ENCODE measurements at regions not wholly inside any gene's neighbourhood (a gene's known extent, or its start where the extent isn't known, plus 50 kb on each side); places are given as distances from the start of the nearest gene placed in this dataset.

GRCh38 chr7:118045629-118046028 lies 138.3 kb upstream of the LSM8 start:
- no peaks in the 10 kb centered on the region for H3K36me3 Mint-ChIP-seq (ENCODE audit: low read depth)
- ATAC-seq, result no peak

GRCh38 chr7:118046086-118046485 lies 137.9 kb upstream of the LSM8 start:
- CTCF ChIA-PET, result no interaction called here
- no peaks in the 10 kb centered on the region for H3K9me3 Mint-ChIP-seq (ENCODE audit: insufficient read depth)
- no peaks in the 10 kb centered on the region for H3K4me1 Mint-ChIP-seq (ENCODE audit: low read depth)

More at GRCh38 chr7:118045629-118046028, 138.3 kb upstream of the LSM8 start:
- Mint-ChIP-seq H3K27me3 (ENCODE audit: low read depth) (no peaks in the 10 kb centered on the region), H3K27ac (no peak overlapping the region), H3K9me3 (ENCODE audit: insufficient read depth) (no peaks in the 10 kb centered on the region), H3K4me1 (ENCODE audit: low read depth) (no peaks in the 10 kb centered on the region), H3K4me3 (no peak overlapping the region)
- CTCF ChIA-PET, result no interaction called here
- DNase-seq, result no peak
- POLR2A ChIA-PET, result no interaction called here

GRCh38 chr7:118046801-118047200 lies 137.2 kb upstream of the LSM8 start:
- H3K27me3 Mint-ChIP-seq (ENCODE audit: low read depth), result no peaks in the 10 kb centered on the region
- no peaks in the 10 kb centered on the region for H3K4me1 Mint-ChIP-seq (ENCODE audit: low read depth)
- H3K36me3 Mint-ChIP-seq (ENCODE audit: low read depth), result no peaks in the 10 kb centered on the region
- ChIA-PET POLR2A (no interaction called here), CTCF (no interaction called here)
- no peak overlapping the region for H3K4me3 Mint-ChIP-seq
- H3K27ac Mint-ChIP-seq, result no peak overlapping the region
- ATAC-seq (no peak), DNase-seq (no peak)
- no peaks in the 10 kb centered on the region for H3K9me3 Mint-ChIP-seq (ENCODE audit: insufficient read depth)

More at GRCh38 chr7:118046086-118046485, 137.9 kb upstream of the LSM8 start:
- Mint-ChIP-seq H3K4me3 (no peak overlapping the region), H3K36me3 (ENCODE audit: low read depth) (no peaks in the 10 kb centered on the region), H3K27ac (no peak overlapping the region), H3K27me3 (ENCODE audit: low read depth) (no peaks in the 10 kb centered on the region)
- no peak for ATAC-seq
- POLR2A ChIA-PET, result no interaction called here
- DNase-seq, result no peak

- DNase-seq (no peak), ATAC-seq (no peak)
- POLR2A ChIA-PET, result no interaction called here
- H3K4me3 Mint-ChIP-seq, result no peak overlapping the region
- no peaks in the 10 kb centered on the region for H3K36me3 Mint-ChIP-seq (ENCODE audit: low read depth)
- CTCF ChIA-PET, result no interaction called here
- H3K27ac Mint-ChIP-seq, result no peak overlapping the region
- no peaks in the 10 kb centered on the region for H3K4me1 Mint-ChIP-seq (ENCODE audit: low read depth)
- H3K9me3 Mint-ChIP-seq (ENCODE audit: insufficient read depth), result no peaks in the 10 kb centered on the region
- no peaks in the 10 kb centered on the region for H3K27me3 Mint-ChIP-seq (ENCODE audit: low read depth)
Observed at GRCh38 chr7:118052336-118052735, 131.6 kb upstream of the LSM8 start.

- Mint-ChIP-seq H3K27ac (no peak overlapping the region), H3K27me3 (ENCODE audit: low read depth) (no peaks in the 10 kb centered on the region), H3K4me1 (ENCODE audit: low read depth) (no peaks in the 10 kb centered on the region), H3K9me3 (ENCODE audit: insufficient read depth) (no peaks in the 10 kb centered on the region), H3K4me3 (no peak overlapping the region), H3K36me3 (ENCODE audit: low read depth) (no peaks in the 10 kb centered on the region)
- CTCF ChIA-PET, result no interaction called here
- POLR2A ChIA-PET, result no interaction called here
- no peak for ATAC-seq
- DNase-seq, result no peak
Observed at GRCh38 chr7:118053353-118053752, 130.6 kb upstream of the LSM8 start.

GRCh38 chr7:118054529-118054928 lies 129.4 kb upstream of the LSM8 start:
- ATAC-seq, result no peak
- DNase-seq, result no peak
- ChIA-PET POLR2A (no interaction called here), CTCF (no interaction called here)
- Mint-ChIP-seq H3K9me3 (ENCODE audit: insufficient read depth) (no peaks in the 10 kb centered on the region), H3K4me1 (ENCODE audit: low read depth) (no peaks in the 10 kb centered on the region), H3K27me3 (ENCODE audit: low read depth) (no peaks in the 10 kb centered on the region), H3K4me3 (no peak overlapping the region), H3K27ac (no peak overlapping the region), H3K36me3 (ENCODE audit: low read depth) (no peaks in the 10 kb centered on the region)

- Mint-ChIP-seq H3K36me3 (ENCODE audit: low read depth) (no peaks in the 10 kb centered on the region), H3K4me3 (no peak overlapping the region), H3K27me3 (ENCODE audit: low read depth) (no peaks in the 10 kb centered on the region), H3K9me3 (ENCODE audit: insufficient read depth) (no peaks in the 10 kb centered on the region), H3K27ac (no peak overlapping the region), H3K4me1 (ENCODE audit: low read depth) (no peaks in the 10 kb centered on the region)
- DNase-seq (no peak), ATAC-seq (no peak)
- ChIA-PET POLR2A (interaction anchor here (0.6 kb wide), 1 partner anchor 575 kb away, joined by 3 read pairs; no protein-coding TSS in a partner anchor), CTCF (no interaction called here)
Observed at GRCh38 chr7:118055647-118056046, 128.3 kb upstream of the LSM8 start.

GRCh38 chr7:118057404-118057803 lies 126.6 kb upstream of the LSM8 start:
- no peaks in the 10 kb centered on the region for H3K36me3 Mint-ChIP-seq (ENCODE audit: low read depth)
- H3K4me3 Mint-ChIP-seq, result no peak overlapping the region
- ChIA-PET POLR2A (no interaction called here), CTCF (no interaction called here)
- no peaks in the 10 kb centered on the region for H3K27me3 Mint-ChIP-seq (ENCODE audit: low read depth)
- H3K9me3 Mint-ChIP-seq (ENCODE audit: insufficient read depth), result no peaks in the 10 kb centered on the region
- H3K27ac Mint-ChIP-seq, result no peak overlapping the region
- ATAC-seq (no peak), DNase-seq (no peak)
- H3K4me1 Mint-ChIP-seq (ENCODE audit: low read depth), result no peaks in the 10 kb centered on the region

- no peaks in the 10 kb centered on the region for H3K4me1 Mint-ChIP-seq (ENCODE audit: low read depth)
- H3K4me3 Mint-ChIP-seq, result no peak overlapping the region
- no peaks in the 10 kb centered on the region for H3K27me3 Mint-ChIP-seq (ENCODE audit: low read depth)
- ChIA-PET POLR2A (no interaction called here), CTCF (no interaction called here)
- H3K9me3 Mint-ChIP-seq (ENCODE audit: insufficient read depth), result no peaks in the 10 kb centered on the region
- ATAC-seq, result no peak
- no peak overlapping the region for H3K27ac Mint-ChIP-seq
- no peaks in the 10 kb centered on the region for H3K36me3 Mint-ChIP-seq (ENCODE audit: low read depth)
- DNase-seq, result no peak
Observed at GRCh38 chr7:118059209-118059608, 124.8 kb upstream of the LSM8 start.

- Mint-ChIP-seq H3K9me3 (ENCODE audit: insufficient read depth) (no peaks in the 10 kb centered on the region), H3K27me3 (ENCODE audit: low read depth) (no peaks in the 10 kb centered on the region), H3K4me1 (ENCODE audit: low read depth) (no peaks in the 10 kb centered on the region), H3K4me3 (no peak overlapping the region), H3K27ac (no peak overlapping the region), H3K36me3 (ENCODE audit: low read depth) (no peaks in the 10 kb centered on the region)
- ATAC-seq (no peak), DNase-seq (no peak)
- CTCF ChIA-PET, result no interaction called here
- POLR2A ChIA-PET, result no interaction called here
Observed at GRCh38 chr7:118060692-118061091, 123.3 kb upstream of the LSM8 start.

- DNase-seq (no peak), ATAC-seq (no peak)
- no peaks in the 10 kb centered on the region for H3K4me1 Mint-ChIP-seq (ENCODE audit: low read depth)
- H3K9me3 Mint-ChIP-seq (ENCODE audit: insufficient read depth), result no peaks in the 10 kb centered on the region
- H3K27me3 Mint-ChIP-seq (ENCODE audit: low read depth), result no peaks in the 10 kb centered on the region
- no peak overlapping the region for H3K4me3 Mint-ChIP-seq
- ChIA-PET POLR2A (no interaction called here), CTCF (no interaction called here)
- H3K27ac Mint-ChIP-seq, result no peak overlapping the region
- H3K36me3 Mint-ChIP-seq (ENCODE audit: low read depth), result no peaks in the 10 kb centered on the region
Observed at GRCh38 chr7:118061386-118061785, 122.6 kb upstream of the LSM8 start.

- DNase-seq, result no peak
- no peak overlapping the region for H3K4me3 Mint-ChIP-seq
- H3K27me3 Mint-ChIP-seq (ENCODE audit: low read depth), result peaks cover 2% of the 10 kb centered on the region
- H3K27ac Mint-ChIP-seq, result no peak overlapping the region
- H3K4me1 Mint-ChIP-seq (ENCODE audit: low read depth), result no peaks in the 10 kb centered on the region
- ATAC-seq, result no peak
- ChIA-PET CTCF (no interaction called here), POLR2A (no interaction called here)
- H3K36me3 Mint-ChIP-seq (ENCODE audit: low read depth), result no peaks in the 10 kb centered on the region
- H3K9me3 Mint-ChIP-seq (ENCODE audit: insufficient read depth), result no peaks in the 10 kb centered on the region
Observed at GRCh38 chr7:118072893-118073674, 110.9 kb upstream of the LSM8 start.

- ChIA-PET CTCF (no interaction called here), POLR2A (no interaction called here)
- Mint-ChIP-seq H3K27me3 (ENCODE audit: low read depth) (peaks cover 2% of the 10 kb centered on the region), H3K9me3 (ENCODE audit: insufficient read depth) (no peaks in the 10 kb centered on the region), H3K4me1 (ENCODE audit: low read depth) (peaks cover 4% of the 10 kb centered on the region), H3K36me3 (ENCODE audit: low read depth) (no peaks in the 10 kb centered on the region), H3K27ac (no peak overlapping the region), H3K4me3 (no peak overlapping the region)
- DNase-seq (no peak), ATAC-seq (no peak)
Observed at GRCh38 chr7:118075936-118076335, 108.0 kb upstream of the LSM8 start.

Measured in activated CD8-positive, alpha-beta T cell treated with anti-CD3 and anti-CD28 coated beads, Interleukin-2, amount 10 ng/mL, durations not matched to agents 7 days and 5 days (primary cell).